Neural cell (in vitro differentiated cells): ENCODE measurements at regions not wholly inside any gene's neighbourhood (a gene's known extent, or its start where the extent isn't known, plus 50 kb on each side); places are given as distances from the start of the nearest gene placed in this dataset.

ENCODE experiments used
- H2AFZ ChIP-seq: fragments of 200-600, 300-800 bp; sonication (generic), shearing (Covaris generic); 2 replicates; pipeline ENCODE4 v1.6.0; 2014; ENCODE audit warnings: low read depth, mild to moderate bottlenecking, antibody characterized with exemption, low read length, moderate library complexity
- H3F3A ChIP-seq: fragments of 200-600 bp; shearing (Covaris generic); 2 replicates; pipeline ENCODE4 v1.6.1; 2016; ENCODE audit warnings: mild to moderate bottlenecking, moderate library complexity, mixed read lengths, antibody characterized with exemption, low read length; ENCODE audit not compliant: insufficient read depth, poor library complexity, severe bottlenecking
- H3K27ac ChIP-seq: fragments of 200-600, 300-800 bp; sonication (generic), shearing (Covaris generic); 2 replicates; pipeline ENCODE4 v1.5.1; 2014; ENCODE audit warnings: mild to moderate bottlenecking, low read length, moderate library complexity
- H3K27me3 ChIP-seq: fragments of 300-800, 200-600 bp; sonication (generic), shearing (Covaris generic); 2 replicates; pipeline ENCODE4 v1.6.0; 2014; ENCODE audit warnings: mild to moderate bottlenecking, low read depth, low read length, moderate library complexity; ENCODE audit not compliant: insufficient read depth
- H3K36me3 ChIP-seq: fragments of 300-800, 200-600 bp; sonication (generic), shearing (Covaris generic); 2 replicates; pipeline ENCODE4 v1.5.1; 2014; ENCODE audit warnings: mild to moderate bottlenecking, antibody characterized with exemption, low read length, moderate library complexity; ENCODE audit not compliant: insufficient read depth
- H3K4me2 ChIP-seq: fragments of 300-800, 200-600 bp; sonication (generic), shearing (Covaris generic); 2 replicates; pipeline ENCODE4 v1.6.0; 2014; ENCODE audit warnings: mild to moderate bottlenecking, low read length
- H3K4me3 ChIP-seq: fragments of 300-800, 200-600 bp; sonication (generic), shearing (Covaris generic); 2 replicates; pipeline ENCODE4 v1.5.1; 2014; ENCODE audit warnings: mild to moderate bottlenecking, low read length, moderate library complexity
- H3K79me2 ChIP-seq: fragments of 200-600 bp; shearing (Covaris generic); replicated peaks from 2 replicates; pipeline ENCODE4 v1.6.0; 2014; ENCODE audit warnings: mild to moderate bottlenecking, low read length, moderate library complexity; ENCODE audit not compliant: insufficient read depth
- H3K9ac ChIP-seq: fragments of 300-800, 200-600 bp; sonication (generic), shearing (Covaris generic); 2 replicates; pipeline ENCODE4 v1.6.1; 2016; ENCODE audit warnings: mild to moderate bottlenecking, low read length, mixed read lengths
- H3K9me2 ChIP-seq: fragments of 200-600 bp; shearing (Covaris generic); 2 replicates; pipeline ENCODE4 v1.6.1; 2016; ENCODE audit warnings: mild to moderate bottlenecking, low read length, mixed read lengths; ENCODE audit not compliant: insufficient read depth
- H3K9me3 ChIP-seq: fragments of 200-600, 300-800 bp; sonication (generic), shearing (Covaris generic); 2 replicates; pipeline ENCODE4 v1.6.1; 2016; ENCODE audit warnings: mild to moderate bottlenecking, mixed run types, low read length, moderate library complexity, mixed read lengths
- H4K20me1 ChIP-seq: fragments of 200-600 bp; shearing (Covaris generic); 2 replicates; pipeline ENCODE4 v1.6.1; 2016; ENCODE audit warnings: mild to moderate bottlenecking, mixed run types; ENCODE audit not compliant: insufficient read depth
- EP300 ChIP-seq: fragments of 450-650 bp; conservative IDR thresholded peaks from 2 replicates; pipeline ENCODE4 v1.6.1; 2014; ENCODE audit warnings: antibody characterized with exemption, mild to moderate bottlenecking, moderate library complexity; ENCODE audit not compliant: poor library complexity, severe bottlenecking
- EZH2 ChIP-seq: fragments of 200-600, 300-800 bp; shearing (Covaris generic), sonication (generic); IDR thresholded peaks from 2 replicates; pipeline ENCODE4 v1.6.1; 2014; ENCODE audit warnings: antibody characterized with exemption, low read length, borderline replicate concordance, mild to moderate bottlenecking; ENCODE audit not compliant: insufficient read depth, poor library complexity, severe bottlenecking
- MXI1 ChIP-seq: fragments of 450-650 bp; conservative IDR thresholded peaks from 2 replicates; pipeline ENCODE4 v1.6.1; 2014; ENCODE audit warnings: antibody characterized with exemption, mild to moderate bottlenecking; ENCODE audit not compliant: poor library complexity, severe bottlenecking
- POLR2AphosphoS5 ChIP-seq: IDR thresholded peaks from 2 replicates; pipeline ENCODE4 v1.6.1; 2012
- RAD21 ChIP-seq: fragments of 450-650 bp; conservative IDR thresholded peaks from 2 replicates; pipeline ENCODE4 v1.6.1; 2014; ENCODE audit warnings: antibody characterized with exemption, mild to moderate bottlenecking, moderate library complexity
- REST ChIP-seq: IDR thresholded peaks from 2 replicates; pipeline ENCODE4 v1.6.1; 2012; ENCODE audit warnings: borderline replicate concordance
- SMC3 ChIP-seq: fragments of 450-650 bp; conservative IDR thresholded peaks from 2 replicates; pipeline ENCODE4 v1.6.1; 2014; ENCODE audit warnings: antibody characterized with exemption, mild to moderate bottlenecking, moderate library complexity; ENCODE audit not compliant: poor library complexity
- TAF1 ChIP-seq: IDR thresholded peaks from 2 replicates; pipeline ENCODE4 v1.6.1; 2012; ENCODE audit warnings: low read depth
- TF ChIP-seq, protein P1 (sequence below): fragments of 450-650 bp; IDR thresholded peaks from 2 replicates; pipeline ENCODE4 v1.5.1; 2014; ENCODE audit warnings: antibody characterized with exemption, mild to moderate bottlenecking, moderate library complexity; ENCODE audit not compliant: poor library complexity, severe bottlenecking

GRCh38 chr2:146258071-146258470 is 1586.8 kb upstream of the ACVR2A start:
- H3K9me3 ChIP-seq = no peaks in the 10 kb centered on the region
- H3K27ac ChIP-seq = no peak overlapping the region
- H2AFZ ChIP-seq = no peak overlapping the region
- no peaks in the 10 kb centered on the region for H3K27me3 ChIP-seq
- no peaks in the 10 kb centered on the region for H3K36me3 ChIP-seq
- TF ChIP-seq MXI1 (no peak), EZH2 (no peak), EP300 (no peak), TAF1 (no peak), REST (no peak), POLR2AphosphoS5 (no peak), SMC3 (no peak), RAD21 (no peak)
- TF ChIP-seq, protein P1, sequence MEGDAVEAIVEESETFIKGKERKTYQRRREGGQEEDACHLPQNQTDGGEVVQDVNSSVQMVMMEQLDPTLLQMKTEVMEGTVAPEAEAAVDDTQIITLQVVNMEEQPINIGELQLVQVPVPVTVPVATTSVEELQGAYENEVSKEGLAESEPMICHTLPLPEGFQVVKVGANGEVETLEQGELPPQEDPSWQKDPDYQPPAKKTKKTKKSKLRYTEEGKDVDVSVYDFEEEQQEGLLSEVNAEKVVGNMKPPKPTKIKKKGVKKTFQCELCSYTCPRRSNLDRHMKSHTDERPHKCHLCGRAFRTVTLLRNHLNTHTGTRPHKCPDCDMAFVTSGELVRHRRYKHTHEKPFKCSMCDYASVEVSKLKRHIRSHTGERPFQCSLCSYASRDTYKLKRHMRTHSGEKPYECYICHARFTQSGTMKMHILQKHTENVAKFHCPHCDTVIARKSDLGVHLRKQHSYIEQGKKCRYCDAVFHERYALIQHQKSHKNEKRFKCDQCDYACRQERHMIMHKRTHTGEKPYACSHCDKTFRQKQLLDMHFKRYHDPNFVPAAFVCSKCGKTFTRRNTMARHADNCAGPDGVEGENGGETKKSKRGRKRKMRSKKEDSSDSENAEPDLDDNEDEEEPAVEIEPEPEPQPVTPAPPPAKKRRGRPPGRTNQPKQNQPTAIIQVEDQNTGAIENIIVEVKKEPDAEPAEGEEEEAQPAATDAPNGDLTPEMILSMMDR = no peak
- no peaks in the 10 kb centered on the region for H3F3A ChIP-seq
- H3K79me2 ChIP-seq = no peaks in the 10 kb centered on the region
- no peak overlapping the region for H3K4me3 ChIP-seq
- H3K4me2 ChIP-seq = no peak overlapping the region
- H3K9me2 ChIP-seq = no peaks in the 10 kb centered on the region
- H4K20me1 ChIP-seq = no peaks in the 10 kb centered on the region
- no peak overlapping the region for H3K9ac ChIP-seq

- H3K79me2 ChIP-seq = no peaks in the 10 kb centered on the region
- no peaks in the 10 kb centered on the region for H3K9me2 ChIP-seq
- H2AFZ ChIP-seq = no peak overlapping the region
- no peaks in the 10 kb centered on the region for H4K20me1 ChIP-seq
- no peak overlapping the region for H3K27ac ChIP-seq
- H3K4me2 ChIP-seq = no peak overlapping the region
- no peaks in the 10 kb centered on the region for H3K27me3 ChIP-seq
- H3K4me3 ChIP-seq = no peak overlapping the region
- H3F3A ChIP-seq = no peaks in the 10 kb centered on the region
- no peak overlapping the region for H3K9ac ChIP-seq
- H3K36me3 ChIP-seq = no peaks in the 10 kb centered on the region
- H3K9me3 ChIP-seq = no peaks in the 10 kb centered on the region
- TF ChIP-seq EP300 = no peak
- TF ChIP-seq RAD21 = no peak
- no peak for TF ChIP-seq EZH2
- no peak for TF ChIP-seq POLR2AphosphoS5
- TF ChIP-seq TAF1 = no peak
- TF ChIP-seq REST = no peak
- no peak for TF ChIP-seq SMC3
- TF ChIP-seq, protein P1 = no peak
These were observed 1592.7 kb upstream of the ACVR2A start for GRCh38 chr2:146252119-146252518.
